ENCODE measurements at regions not wholly inside any gene's neighbourhood (a gene's known extent, or its start where the extent isn't known, plus 50 kb on each side); places are given as distances from the start of the nearest gene placed in this dataset.

- TF ChIP-seq CTCF (IDR thresholded peaks at IDR 0.05) (no peak), POLR2A (IDR thresholded peaks at IDR 0.05) (no peak)
Observed at GRCh38 chr18:53715243-53715853, 509.1 kb downstream of the MBD2 start.
